BJ (cell line): ENCODE measurements at regions not wholly inside any gene's neighbourhood (a gene's known extent, or its start where the extent isn't known, plus 50 kb on each side); places are given as distances from the start of the nearest gene placed in this dataset.
"Not testable (repeated sequence)": the region's sequence is repeated elsewhere in the genome, so short reads cannot be mapped to it uniquely, and the experiment has no call there.

Experiments used
- CTCF ChIA-PET: fragments of 350-600 bp; formaldehyde crosslinking; extraction: SDS; loops from one replicate; lab custom pipeline; 2021; ENCODE audit warnings: antibody characterized with exemption, inconsistent platforms; lab: Yijun Ruan, JAX
- POLR2A ChIA-PET: fragments of 300-600 bp; sonication (Branson Sonifier 250); formaldehyde crosslinking; extraction: SDS; loops from one replicate; lab custom pipeline; 2021; ENCODE audit warnings: antibody characterized with exemption; lab: Charles Lee
- DNase-seq: peaks from one replicate; pipeline ENCODE4 v3.0.0-alpha.2; 2011; ENCODE audit warnings: low read depth
- H3K27me3 ChIP-seq: 2 replicates; pipeline ENCODE4 v1.6.0; 2011; ENCODE audit warnings: low read length; ENCODE audit not compliant: control insufficient read depth, insufficient read depth
- H3K36me3 ChIP-seq: 2 replicates; pipeline ENCODE4 v1.5.1; 2011; ENCODE audit warnings: low read length; ENCODE audit not compliant: control insufficient read depth, insufficient read depth
- H3K4me3 ChIP-seq: 2 replicates; pipeline ENCODE4 v1.5.1; 2011; ENCODE audit warnings: low read depth, mild to moderate bottlenecking, control low read depth, low read length
- CTCF ChIP-seq: IDR thresholded peaks from 2 replicates; pipeline ENCODE4 v1.5.1; 2011; ENCODE audit warnings: low read depth, mild to moderate bottlenecking, control low read depth, inconsistent platforms, low read length, moderate library complexity; ENCODE audit not compliant: insufficient read depth

- ChIA-PET CTCF (no interaction called here), POLR2A (no interaction called here)
- DNase-seq: peak; percentile 35
- H3K36me3 ChIP-seq: no peaks in the 10 kb centered on the region
- peak overlapping the region; percentile 11; the same call in 1 of the 2 replicates for H3K4me3 ChIP-seq
- no peak for TF ChIP-seq CTCF
- no peaks in the 10 kb centered on the region for H3K27me3 ChIP-seq
These were observed 112.8 kb upstream of the PELI2 start for GRCh38 chr14:56005191-56006053.

GRCh38 chr14:56007491-56007890 lies 110.7 kb upstream of the PELI2 start:
- H3K4me3 ChIP-seq, H3K36me3 ChIP-seq, POLR2A ChIA-PET, H3K27me3 ChIP-seq, DNase-seq, CTCF ChIA-PET: not testable (repeated sequence)

- TF ChIP-seq CTCF: no peak
- no peak for DNase-seq
- POLR2A ChIA-PET: no interaction called here
- no peaks in the 10 kb centered on the region for H3K27me3 ChIP-seq
- H3K36me3 ChIP-seq: no peaks in the 10 kb centered on the region
- H3K4me3 ChIP-seq: no peak overlapping the region
- CTCF ChIA-PET: no interaction called here
These were observed 110.1 kb upstream of the PELI2 start for GRCh38 chr14:56008150-56008549.

GRCh38 chr14:56008661-56009060 lies 109.5 kb upstream of the PELI2 start:
- H3K4me3 ChIP-seq, DNase-seq, CTCF ChIA-PET, POLR2A ChIA-PET, H3K36me3 ChIP-seq, H3K27me3 ChIP-seq: not testable (repeated sequence)

- Histone ChIP-seq H3K27me3 (no peaks in the 10 kb centered on the region), H3K4me3 (no peak overlapping the region), H3K36me3 (no peaks in the 10 kb centered on the region)
- no peak for DNase-seq
- no peak for TF ChIP-seq CTCF
- CTCF ChIA-PET: no interaction called here
- POLR2A ChIA-PET: no interaction called here
These were observed 94.5 kb upstream of the PELI2 start for GRCh38 chr14:56023661-56024081.

DNA sequence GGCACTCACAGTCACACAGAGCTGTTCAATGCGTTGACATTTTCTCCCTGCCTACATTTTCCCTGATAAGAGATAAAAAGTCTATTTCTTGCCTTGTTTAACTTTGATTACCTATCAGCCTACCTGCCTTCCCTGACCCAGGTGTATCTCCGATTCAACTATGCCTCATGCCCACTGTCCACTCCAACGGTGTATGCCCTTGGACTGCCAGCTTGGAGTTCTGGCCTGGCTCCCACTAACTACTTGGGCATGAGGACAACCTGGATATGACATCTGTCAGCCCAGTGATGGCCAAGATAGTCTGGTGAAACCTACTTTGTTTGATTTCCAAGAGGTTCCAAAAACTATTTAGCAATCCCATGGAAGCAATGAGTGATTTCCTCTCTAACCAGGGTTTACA lies 93.0 kb upstream of the PELI2 start:
- ChIA-PET POLR2A (no interaction called here), CTCF (no interaction called here)
- no peak for TF ChIP-seq CTCF

More for the DNA sequence above, 93.0 kb upstream of the PELI2 start:
- no peak for DNase-seq
- Histone ChIP-seq H3K4me3 (no peak overlapping the region), H3K36me3 (no peaks in the 10 kb centered on the region), H3K27me3 (no peaks in the 10 kb centered on the region)
